HG03060 (cell line): ENCODE measurements at regions not wholly inside any gene's neighbourhood (a gene's known extent, or its start where the extent isn't known, plus 50 kb on each side); places are given as distances from the start of the nearest gene placed in this dataset.

Experiments used
- ATAC-seq: cut with Tn5 transposase; IDR thresholded peaks from one replicate; pipeline ENCODE4 v1.9.1; 2021; ENCODE audit warnings: low read depth, moderate number of reproducible peaks; ENCODE audit not compliant: unreplicated experiment

DNA sequence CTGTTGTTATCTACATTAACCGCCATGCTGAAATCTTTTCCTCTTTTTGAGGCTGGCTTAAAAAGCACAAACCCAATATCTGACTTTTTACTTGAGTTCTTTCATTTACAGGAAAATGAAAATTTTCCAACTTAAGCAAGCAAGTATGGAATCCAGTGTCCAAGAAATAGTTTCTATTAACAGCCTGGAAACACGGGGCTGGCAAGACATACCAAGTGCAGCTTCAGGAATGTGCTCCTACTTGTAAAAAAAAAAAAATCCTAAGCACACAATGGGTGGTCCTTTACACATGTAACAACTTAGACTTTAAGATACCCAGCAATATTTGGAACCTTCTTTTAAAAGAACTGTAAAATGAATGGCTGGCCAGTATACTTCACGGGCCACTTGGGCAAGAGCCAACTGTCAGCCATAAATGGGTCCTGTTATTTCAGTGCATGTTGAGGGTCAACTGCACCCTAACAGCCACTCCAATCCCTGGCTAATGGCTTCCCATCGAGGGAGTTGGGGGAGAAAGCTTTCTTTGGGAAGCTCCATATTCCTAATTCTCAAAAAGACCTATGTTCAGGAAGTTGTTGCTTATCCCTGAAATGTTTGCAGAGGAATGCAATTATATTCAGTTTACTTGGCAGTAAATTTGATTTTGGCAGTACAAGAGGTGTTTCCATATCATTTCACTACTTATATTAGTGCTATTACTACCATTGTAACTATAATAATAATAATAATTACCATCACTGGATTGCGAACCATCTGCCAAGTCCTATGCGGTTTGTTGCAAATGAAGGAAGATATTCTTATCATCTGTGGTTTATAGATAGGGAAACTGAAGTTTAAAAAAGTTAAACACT is 236.4 kb upstream of the TMEM72 start:
- no peak for ATAC-seq

DNA sequence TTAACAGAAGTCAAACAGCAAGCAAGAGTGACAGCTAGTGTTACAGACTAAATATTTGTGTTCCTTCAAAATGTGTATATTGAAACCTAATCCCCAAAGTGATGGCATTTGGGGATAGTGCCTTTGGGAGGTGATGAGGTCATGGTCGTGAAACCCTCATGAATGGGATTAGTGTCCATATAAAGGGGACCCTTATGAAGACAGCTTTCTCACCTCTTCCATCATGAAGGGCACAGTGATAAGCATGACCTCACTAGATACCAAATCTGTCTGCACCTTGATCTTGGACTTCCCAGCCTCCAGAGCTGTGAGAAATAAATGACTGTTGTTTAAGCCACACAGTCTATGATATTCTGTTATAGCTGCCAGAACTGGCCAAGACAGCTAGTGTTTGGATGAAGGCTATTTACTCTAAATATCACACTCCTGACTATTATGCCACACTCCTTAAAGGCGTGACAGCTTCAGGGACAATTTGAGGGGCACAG is 235.7 kb upstream of the TMEM72 start:
- ATAC-seq = no peak

DNA sequence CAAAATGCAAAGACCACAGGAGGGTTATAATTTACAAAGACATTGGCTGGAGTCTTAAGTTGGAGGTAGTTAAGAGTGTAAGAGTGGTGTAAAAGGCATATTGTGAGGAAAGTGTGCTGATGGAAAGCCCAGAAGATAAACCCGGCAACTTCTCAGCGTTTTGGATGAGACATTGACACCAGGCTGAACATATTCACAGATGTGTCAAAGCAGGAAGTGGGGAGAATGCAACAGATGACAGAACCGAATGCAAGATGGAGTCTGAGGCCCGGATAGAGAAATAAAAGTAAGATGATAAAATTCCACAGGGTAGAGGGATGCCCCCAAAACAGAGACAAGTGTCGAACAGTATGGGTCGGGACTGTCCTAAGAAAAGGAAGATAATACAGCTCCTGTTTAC is 230.4 kb upstream of the TMEM72 start:
- ATAC-seq = no peak

DNA sequence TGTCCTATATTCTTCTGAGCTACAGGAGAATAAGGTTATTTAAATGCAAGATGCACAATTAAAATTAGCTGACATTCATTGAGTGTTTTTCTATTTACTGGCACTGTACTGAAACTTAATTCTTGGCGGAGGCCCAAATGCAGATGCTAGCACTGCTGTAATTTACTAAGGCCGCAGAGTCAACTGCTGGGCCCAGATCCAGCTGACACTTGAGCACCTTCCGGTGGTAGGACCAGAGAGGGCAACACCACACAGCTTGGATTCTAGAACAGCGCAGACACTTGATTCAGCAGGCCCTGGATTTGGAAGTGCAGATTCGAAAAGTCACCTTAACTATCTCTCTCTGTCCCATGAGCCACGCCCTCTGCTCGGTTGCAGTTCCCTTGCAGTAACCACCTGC is 228.6 kb upstream of the TMEM72 start:
- no peak for ATAC-seq

DNA sequence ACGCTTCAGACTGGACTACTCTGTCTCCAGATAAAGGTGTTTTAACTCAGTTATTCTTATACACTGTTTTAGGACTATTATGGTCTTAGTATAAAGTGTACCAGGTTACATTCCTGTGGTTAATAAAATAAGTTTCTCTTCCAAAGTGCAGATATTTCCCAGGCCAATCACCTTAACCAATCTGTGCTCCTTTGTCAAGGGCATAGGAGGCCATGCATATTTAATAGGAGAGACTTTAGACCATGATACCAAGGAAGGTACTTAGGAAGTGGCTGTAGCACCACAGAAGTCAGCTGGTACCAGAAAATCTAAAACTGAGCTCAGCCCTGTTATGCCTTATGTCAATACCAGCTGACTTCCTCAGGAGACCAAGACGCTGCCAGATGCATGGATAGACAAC is 226.5 kb upstream of the TMEM72 start:
- no peak for ATAC-seq

DNA sequence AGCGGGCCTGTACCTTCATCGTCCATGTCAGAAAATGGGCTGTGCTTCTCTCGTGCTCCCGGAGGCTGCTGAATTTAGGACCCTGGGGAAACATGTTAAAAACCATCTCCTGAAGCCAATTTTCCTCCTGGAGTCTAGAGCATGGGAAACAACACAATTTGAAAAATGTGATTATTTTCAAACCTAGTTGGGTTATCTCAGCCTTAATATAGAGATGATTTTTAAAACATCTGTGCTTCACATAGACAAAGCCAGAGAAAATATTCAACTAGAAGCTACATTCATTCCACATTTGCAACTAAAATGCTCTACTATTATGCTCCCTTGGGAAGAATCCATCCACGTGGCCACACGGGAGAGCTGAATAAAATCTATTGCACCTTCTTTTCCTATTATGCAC is 225.9 kb upstream of the TMEM72 start:
- no peak for ATAC-seq

DNA sequence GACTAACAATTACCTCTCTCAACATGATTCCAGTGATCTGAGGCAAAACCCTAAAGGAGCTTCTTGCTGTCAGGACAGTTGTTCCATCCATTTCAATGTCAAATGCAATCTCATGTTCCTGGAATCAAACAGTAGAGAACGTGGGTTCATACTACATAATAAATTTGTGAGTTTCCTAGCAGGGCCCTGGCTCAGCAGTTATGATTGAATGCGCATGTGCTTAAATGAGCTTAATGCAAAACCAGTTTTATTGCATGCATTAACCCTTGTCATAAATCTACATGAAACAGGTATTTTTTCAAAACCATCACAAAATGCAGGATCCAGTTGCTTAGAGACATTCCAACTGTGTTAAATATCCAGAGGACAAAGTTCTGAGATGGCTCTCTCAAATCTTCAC is 225.4 kb upstream of the TMEM72 start:
- ATAC-seq = no peak

DNA sequence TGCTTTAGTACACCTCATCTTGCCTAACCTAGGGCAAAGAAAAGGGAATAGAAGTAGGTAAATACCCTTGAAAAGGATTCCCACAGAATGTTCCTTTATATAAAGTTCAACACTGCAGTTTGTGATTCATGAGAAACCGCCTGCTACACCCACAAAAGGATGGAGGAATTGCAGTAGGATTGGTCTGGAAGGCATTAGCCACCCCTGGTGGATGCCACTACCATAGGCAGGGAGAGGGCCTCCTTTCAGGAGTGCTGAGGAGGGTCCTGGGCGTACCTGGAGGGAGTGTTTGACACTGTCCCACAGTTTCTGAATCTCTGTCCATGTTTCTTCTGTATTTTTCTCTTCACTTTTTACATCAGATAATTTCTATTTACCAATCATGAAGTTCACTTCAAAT is 221.8 kb upstream of the TMEM72 start:
- no peak for ATAC-seq

DNA sequence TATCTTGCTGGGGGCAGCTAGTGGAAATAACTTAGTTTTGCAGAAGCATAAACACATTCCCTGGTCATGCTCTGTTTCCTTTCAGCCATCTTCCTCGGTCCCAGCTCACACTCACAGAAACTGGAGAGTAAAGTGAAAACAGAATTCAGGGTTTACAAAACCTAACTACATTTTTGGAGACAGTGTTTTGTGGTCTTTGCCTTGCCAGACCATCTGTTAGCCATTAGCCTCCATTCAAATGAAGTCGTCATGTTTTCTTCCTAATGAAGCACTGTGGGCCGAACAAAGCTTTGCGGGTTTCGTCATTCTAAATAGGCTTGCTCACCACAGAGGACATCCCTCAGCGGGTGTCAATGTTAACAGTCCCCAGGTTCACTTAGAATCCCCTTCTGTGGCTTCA is 214.6 kb upstream of the TMEM72 start:
- no peak for ATAC-seq

DNA sequence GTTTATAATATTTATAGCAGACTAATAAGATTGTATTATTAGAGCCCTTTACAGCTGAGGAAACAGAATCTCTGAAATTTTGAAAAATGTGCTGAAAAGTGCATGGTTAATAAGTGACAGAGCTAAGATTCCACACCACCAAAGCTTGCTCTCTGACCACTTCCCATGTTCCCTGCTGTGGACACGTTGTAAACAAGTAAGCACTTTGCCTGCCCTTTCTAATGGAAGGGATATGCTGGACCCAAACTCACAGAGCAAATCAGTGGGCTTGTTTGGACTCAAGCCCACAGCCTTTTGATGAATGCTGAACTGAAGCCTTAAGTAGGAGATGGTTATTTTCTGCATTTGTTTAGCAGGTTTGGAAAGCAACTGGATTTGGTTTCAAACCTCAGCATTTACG is 214.0 kb upstream of the TMEM72 start:
- no peak for ATAC-seq

DNA sequence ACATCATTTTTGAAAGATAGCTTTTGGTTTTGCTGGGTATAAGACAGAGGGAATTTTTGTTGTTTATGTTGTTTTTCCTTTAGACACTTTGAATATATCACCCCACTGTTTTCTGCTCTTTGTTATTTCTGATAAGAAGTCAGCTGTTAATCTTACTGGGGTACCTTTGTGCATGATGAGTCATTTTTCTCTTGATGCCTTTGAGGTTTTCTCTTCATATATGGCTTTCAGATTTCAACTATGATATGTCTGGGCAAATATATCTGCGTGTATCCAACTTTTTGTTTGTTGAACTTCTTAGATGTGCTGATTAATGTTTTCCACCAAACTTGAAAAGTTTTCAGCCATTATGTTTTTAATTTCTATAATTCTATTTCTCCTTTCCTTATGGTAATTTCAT is 208.6 kb upstream of the TMEM72 start:
- ATAC-seq = no peak

DNA sequence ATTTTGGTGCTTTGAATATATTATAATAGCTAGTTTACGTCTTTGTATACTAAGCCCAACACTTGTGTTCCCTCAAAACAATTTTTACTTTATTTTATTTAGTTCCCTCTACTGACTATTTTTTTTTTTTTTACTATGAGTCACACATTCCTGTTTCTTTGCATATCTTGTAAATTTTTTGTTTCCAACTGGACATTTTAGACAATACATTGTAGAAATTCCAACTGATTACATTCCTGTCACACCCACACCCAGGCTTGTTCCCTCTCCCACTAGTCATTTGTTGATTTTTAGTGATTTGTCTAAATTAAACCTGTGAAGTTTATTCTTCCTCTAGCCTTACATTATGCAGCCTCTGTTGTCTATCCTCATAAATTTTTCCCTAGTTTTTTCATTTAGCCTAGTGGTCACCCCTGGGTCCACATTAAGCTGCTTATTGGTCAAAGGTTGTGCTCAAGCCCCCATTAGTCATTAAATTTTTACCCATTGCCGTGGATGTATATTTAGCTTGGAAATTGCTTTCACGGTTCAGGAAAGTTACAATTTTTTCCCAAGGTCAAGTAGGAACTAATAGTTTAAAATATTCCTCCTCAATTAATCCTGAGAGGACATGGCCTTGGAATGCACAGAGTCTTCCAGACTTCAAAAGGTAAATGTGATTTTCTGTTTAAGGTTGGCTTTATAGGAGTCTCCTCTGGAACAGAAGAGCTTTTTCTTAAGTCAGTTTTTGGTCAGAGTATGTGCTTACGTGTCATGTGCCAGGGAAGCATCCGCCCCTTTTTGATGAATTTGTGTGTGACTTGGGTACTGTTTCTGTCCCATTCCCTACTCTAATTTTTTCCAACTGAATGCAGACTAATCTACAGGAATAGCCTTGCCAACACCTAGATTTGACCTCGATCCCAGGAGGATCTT is 207.6 kb upstream of the TMEM72 start:
- no peak for ATAC-seq

DNA sequence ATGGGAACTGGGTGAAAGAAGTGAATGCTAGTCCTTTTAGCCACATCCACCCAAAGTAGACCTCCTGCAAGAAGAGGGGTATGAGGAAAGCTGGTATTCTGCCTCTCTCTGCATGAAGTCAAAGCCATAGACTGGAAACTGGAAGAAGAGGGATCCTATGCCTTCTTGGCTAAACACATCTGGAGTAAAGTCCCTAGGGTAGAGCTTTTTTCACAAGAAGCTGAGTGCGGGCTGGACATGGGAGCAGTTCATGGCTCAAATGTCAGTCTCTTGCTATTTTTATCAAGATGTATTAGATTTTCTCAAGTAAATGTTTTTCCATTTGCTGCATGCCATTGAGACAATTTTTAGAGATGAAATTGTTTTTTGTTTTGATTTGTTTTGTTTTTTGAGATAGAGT is 206.5 kb upstream of the TMEM72 start:
- ATAC-seq = no peak

DNA sequence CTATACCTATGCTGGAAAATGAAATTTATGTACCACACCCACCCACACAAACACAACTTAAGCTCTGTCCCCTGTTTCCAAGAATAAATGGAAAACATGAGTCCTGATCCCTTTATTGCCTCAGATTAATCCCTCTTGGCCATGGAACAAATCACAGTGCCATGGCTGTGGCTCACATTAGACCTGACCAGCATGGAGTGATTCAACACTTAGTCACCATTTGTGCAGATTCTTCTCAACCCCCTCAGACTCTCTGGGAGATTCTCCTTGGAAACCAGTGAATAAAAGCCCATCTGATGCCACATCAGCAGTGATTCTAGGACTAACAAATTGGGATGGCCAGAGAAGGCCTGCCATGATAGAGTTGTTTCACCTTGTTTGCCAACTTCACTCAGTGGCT is 204.4 kb upstream of the TMEM72 start:
- no peak for ATAC-seq

DNA sequence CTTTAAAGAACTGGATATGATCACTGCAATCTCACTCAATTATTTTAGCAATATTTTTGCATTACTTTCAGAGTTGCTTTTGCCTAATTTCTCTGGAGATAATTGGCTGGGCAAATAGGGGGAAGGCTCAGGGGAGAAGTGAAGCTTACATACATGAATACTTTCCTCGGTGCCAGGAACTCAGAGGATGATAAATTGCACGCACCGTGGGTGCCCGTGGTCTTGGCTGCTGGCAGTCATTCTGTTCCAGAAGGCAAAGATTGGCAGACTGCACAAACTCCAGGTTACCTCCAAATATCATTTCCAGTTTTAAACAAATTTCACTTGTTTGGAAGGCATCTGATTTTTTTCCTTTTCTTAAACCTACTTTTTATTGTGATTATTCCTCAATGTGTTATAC is 197.8 kb upstream of the TMEM72 start:
- ATAC-seq = no peak

DNA sequence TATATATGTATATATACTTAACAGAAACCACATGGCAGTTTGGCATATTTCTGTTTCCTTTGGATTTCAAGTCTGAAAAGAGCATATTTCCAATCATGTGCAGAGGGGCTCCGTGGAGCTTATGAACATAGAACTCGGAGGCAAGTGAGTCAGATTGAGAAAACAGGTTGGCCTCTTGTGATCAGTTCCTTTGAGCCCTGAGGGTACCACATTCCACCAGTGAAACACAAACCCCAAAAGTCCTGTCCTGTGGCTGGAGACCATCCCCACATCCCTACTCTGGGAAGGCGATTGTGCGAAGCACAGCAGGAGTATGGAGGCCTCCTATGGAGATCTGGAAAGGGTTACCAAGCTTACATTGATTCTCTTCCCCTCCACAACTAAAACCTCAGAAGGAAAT is 196.7 kb upstream of the TMEM72 start:
- no peak for ATAC-seq

DNA sequence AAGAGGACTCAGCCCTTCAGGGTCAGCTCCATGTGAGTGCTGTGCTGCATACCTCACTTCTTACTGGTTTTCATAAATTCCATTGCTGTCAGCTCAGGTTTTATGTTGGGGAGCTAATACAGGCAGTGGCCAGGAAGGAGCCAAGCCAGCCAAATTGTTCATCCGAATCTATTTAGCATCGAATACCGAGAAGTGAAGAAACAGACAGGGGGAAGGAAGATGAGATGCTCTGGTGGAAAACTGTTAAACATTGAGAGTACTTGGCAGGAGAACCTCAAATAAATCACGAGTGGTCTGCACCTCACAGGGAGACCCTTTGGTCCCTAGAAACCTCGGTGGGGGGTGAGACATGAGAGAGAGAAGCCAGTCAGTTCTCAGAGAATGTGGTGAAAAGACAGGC is 196.0 kb upstream of the TMEM72 start:
- ATAC-seq = no peak

DNA sequence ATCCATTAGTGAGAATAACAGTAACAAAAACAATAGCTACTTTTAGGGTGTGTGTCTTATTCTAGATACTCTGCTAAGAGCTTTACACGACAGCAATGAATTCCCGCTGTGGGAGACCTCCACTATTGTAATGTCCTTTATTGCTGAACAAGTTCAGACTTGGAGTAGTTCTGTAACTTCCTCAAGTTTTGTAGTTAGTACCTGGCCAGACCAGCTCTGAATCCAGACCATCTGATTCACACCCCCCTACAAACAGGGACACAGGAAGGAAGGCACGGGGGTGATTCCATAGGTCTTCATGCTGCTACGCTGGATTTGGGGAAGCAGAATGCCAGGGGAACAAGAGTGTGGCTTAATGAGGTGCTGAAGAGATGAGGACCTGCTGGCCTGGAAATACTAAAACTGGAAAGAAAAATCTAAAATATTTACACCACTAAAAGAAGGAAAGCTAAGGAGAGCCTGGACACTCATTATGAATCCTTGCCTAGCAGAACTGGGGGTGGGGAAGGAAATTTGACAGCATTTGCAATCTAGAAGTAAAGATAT is 194.6 kb upstream of the TMEM72 start:
- ATAC-seq = no peak

DNA sequence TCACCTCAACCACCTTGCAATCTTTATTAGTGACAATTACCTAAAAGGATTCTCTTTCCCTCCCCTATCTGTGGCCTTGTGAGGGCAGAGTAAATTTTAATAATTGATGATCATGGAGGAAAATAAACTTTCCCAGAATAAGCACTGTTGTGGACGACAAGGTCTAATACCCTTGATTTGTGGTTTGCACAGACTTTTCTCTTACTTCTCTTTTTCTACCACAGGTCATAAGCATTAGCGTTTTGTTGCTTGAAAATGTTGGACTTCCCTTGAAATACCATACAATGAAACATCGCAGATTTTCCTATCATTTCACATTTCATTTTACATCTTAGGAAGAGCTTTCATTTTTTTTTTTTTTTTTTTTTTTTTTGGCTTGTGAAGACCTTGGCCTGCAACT is 188.1 kb upstream of the TMEM72 start:
- ATAC-seq = no peak

DNA sequence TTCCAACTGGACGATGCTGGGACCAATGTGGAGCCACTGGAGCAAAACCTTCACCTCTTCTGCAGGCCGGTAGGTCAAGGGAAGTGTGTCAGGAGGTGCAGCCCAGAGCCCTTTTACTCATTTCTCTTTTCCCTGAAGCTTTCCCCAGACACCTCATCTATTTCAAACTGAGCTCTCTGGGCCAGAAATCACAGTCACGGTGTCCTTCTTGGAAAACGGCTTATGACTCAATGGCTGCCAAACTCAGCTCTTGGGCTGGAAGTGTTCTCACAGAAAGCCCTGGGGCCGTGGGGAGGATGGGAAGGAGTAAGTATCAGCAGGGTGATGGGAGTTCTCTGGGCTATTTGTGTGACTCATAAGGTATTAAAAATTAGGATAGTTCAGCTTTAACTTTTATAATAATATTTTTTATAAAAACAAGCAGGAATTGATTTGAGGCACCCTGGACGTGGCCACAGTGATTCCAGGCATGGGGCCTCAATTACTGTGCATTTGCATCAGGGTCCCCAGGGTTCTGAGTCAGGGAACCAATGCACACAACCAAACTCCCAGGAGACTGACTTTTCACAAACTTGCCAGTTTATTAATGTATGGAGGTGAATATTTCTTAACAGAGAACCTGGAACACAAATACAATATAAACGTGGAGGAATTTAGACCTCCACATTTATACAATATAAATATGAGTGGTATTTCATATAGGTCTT is 187.4 kb upstream of the TMEM72 start:
- no peak for ATAC-seq
